Brain microvascular endothelial cell (primary cell): ENCODE measurements at regions not wholly inside any gene's neighbourhood (a gene's known extent, or its start where the extent isn't known, plus 50 kb on each side); places are given as distances from the start of the nearest gene placed in this dataset.

Experiments used
- DNase-seq: peaks from one replicate; pipeline ENCODE4 v3.0.0-alpha.2; 2020
- H3K27ac ChIP-seq: fragments of 250-450 bp; sonication (Bioruptor Pico); 2 replicates; pipeline ENCODE4 v1.5.1; 2020; ENCODE audit warnings: mild to moderate bottlenecking, moderate library complexity
- H3K27me3 ChIP-seq: fragments of 250-450 bp; sonication (Bioruptor Pico); replicated peaks from 2 replicates; pipeline ENCODE4 v1.5.1; 2020; ENCODE audit warnings: mild to moderate bottlenecking
- H3K36me3 ChIP-seq: fragments of 250-450 bp; sonication (Bioruptor Pico); replicated peaks from 2 replicates; pipeline ENCODE4 v1.5.1; 2020; ENCODE audit warnings: mild to moderate bottlenecking
- H3K4me3 ChIP-seq: 2 replicates; pipeline ENCODE4 v1.5.1; 2011; ENCODE audit warnings: low read depth, mild to moderate bottlenecking, control low read depth, low read length, moderate library complexity
- in situ Hi-C: cut with HindIII; loops from 2 replicates; pipeline ENCODE4 v1.10.0; 2017; ENCODE audit warnings: low sequenced_read_pairs, low pct_ligation_motif_present
- TF ChIP-seq, protein P1 (sequence below): IDR thresholded peaks from 2 replicates; pipeline ENCODE4 v1.5.1; 2011; ENCODE audit warnings: low read depth, mild to moderate bottlenecking, moderate library complexity, low read length, control low read depth, inconsistent platforms; ENCODE audit errors: missing control alignments

DNA sequence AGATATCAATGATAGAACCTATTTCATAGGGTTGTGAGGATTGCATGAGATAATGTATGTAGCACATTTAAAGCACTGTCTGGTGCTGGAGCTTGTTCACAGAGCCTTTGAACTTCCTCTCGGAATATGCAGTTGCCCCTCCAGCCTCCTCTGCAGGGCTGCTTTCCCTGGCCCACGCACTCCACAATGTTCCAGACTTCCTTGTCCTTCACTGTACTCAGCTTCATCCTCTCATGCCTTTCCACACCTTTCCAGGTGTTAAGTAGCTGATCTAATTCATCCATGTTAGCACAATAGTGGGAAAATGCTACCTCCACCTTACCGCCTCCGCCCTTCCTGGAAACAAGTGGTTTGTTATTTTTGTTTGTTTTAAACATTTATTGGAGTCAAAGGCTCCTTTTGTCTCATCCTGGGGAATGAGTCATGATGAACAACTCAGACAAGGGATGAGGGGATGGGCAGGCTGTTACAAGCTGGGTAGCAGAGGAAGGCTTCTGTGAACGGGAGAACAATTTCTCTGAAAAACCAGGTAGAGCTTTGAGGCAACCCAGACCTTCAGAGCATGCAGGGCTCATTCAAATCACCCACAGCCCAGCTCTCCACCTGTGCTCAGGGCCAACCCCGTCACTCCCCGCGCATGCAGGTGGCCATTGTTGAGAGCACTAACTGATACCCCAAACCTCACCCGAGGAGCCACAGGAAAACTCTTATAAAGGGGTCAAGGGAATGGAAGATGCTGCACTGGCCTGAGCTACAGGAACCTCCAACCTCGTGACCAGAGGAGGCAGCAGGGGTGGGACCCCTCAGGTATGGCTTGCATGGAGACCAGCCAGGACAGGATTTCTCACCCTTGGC, 84.9 kb upstream of the TBL1X start:
- TF ChIP-seq, protein P1, sequence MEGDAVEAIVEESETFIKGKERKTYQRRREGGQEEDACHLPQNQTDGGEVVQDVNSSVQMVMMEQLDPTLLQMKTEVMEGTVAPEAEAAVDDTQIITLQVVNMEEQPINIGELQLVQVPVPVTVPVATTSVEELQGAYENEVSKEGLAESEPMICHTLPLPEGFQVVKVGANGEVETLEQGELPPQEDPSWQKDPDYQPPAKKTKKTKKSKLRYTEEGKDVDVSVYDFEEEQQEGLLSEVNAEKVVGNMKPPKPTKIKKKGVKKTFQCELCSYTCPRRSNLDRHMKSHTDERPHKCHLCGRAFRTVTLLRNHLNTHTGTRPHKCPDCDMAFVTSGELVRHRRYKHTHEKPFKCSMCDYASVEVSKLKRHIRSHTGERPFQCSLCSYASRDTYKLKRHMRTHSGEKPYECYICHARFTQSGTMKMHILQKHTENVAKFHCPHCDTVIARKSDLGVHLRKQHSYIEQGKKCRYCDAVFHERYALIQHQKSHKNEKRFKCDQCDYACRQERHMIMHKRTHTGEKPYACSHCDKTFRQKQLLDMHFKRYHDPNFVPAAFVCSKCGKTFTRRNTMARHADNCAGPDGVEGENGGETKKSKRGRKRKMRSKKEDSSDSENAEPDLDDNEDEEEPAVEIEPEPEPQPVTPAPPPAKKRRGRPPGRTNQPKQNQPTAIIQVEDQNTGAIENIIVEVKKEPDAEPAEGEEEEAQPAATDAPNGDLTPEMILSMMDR = no peak
- DNase-seq = peak; percentile 27
- Histone ChIP-seq H3K4me3 (no peak overlapping the region), H3K27ac (no peak overlapping the region), H3K27me3 (no peaks in the 10 kb centered on the region), H3K36me3 (no peaks in the 10 kb centered on the region)
- in situ Hi-C loops = no loop called here

DNA sequence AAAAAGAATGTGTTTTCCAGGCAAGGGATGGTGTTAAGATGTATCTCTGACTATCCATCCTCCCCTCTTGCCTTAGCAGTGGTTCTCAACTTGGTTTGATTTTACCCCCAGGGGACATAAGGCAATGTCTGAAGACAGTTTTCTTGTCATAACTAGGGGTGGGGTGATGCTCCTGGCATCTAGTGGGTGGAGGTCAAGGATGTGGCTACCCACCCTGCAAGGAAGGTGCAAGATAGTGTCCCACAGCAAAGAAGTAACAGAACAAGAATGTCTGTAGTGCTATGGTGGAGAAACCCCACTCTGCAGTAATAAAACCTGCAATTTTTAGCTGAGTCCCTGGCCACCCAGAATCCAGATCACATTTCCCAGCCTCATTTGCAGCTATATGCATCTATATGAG, 81.2 kb upstream of the TBL1X start:
- in situ Hi-C loops = no loop called here
- no peak for DNase-seq
- Histone ChIP-seq H3K36me3 (no peaks in the 10 kb centered on the region), H3K4me3 (no peak overlapping the region), H3K27ac (no peak overlapping the region), H3K27me3 (no peaks in the 10 kb centered on the region)
- TF ChIP-seq, protein P1 = no peak

- DNase-seq = no peak
- in situ Hi-C loops = no loop called here
- Histone ChIP-seq H3K4me3 (no peak overlapping the region), H3K36me3 (no peaks in the 10 kb centered on the region), H3K27ac (no peak overlapping the region), H3K27me3 (no peaks in the 10 kb centered on the region)
- TF ChIP-seq, protein P1 = no peak
Measured at GRCh38 chrX:9388450-9388849, 76.4 kb upstream of the TBL1X start.

DNA sequence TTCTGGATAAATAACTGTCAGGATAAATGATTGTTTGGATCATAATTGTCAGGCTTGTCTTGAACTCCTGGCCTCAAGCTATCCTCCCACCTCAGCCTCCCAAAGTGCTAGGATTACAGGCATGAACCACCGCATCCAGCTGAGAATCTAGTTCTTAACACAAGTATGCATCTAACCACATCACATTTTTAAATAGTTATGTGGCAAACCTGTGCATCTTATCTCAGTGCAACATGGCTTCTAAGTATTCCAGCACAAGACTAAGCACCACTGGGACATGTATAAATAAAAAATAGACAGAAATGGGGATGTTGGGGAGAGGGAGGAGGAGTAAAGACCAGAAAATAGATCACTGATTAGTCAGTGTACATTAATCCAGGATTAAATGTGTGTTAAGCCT, 74.7 kb upstream of the TBL1X start:
- no peak overlapping the region for H3K4me3 ChIP-seq
- in situ Hi-C loops = no loop called here
- TF ChIP-seq, protein P1 = no peak

DNA sequence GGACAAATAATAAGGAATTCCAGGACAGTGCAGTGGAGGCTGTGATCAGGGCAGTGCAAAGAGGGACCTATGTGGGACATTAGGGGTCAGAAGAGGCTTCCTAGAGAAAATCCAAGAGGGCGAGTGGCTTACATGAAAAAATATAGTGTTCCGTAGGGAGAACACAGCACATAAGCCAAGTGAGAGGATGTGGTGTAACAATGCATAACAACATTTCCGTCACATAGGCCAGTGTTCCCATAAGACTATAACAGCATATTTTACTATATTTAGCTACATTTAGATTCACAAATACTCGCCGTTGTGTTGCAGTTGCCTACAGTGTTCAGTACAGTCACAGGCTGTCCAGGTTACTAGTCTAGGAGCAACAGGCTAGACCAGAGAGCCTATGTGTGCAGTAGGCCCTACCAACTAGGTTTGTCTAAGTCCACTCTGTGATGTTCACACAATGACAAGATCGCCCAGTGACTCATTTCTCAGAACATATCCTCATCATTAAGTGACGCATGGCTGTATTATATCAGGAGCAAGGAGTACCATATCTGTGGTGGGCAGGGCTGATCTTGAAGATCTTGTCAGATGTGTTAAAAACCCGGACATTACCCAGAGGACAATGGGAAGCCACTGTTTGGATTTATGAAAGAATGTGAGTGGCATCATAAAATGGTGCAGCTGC, 74.0 kb upstream of the TBL1X start:
- H3K4me3 ChIP-seq = no peak overlapping the region
- no peak overlapping the region for H3K27ac ChIP-seq
- TF ChIP-seq, protein P1 = no peak
- DNase-seq = no peak
- H3K36me3 ChIP-seq = no peaks in the 10 kb centered on the region
- in situ Hi-C loops = no loop called here
- no peaks in the 10 kb centered on the region for H3K27me3 ChIP-seq

More for the DNA sequence above, 74.7 kb upstream of the TBL1X start:
- no peaks in the 10 kb centered on the region for H3K36me3 ChIP-seq
- no peak for DNase-seq
- H3K27me3 ChIP-seq = no peaks in the 10 kb centered on the region
- H3K27ac ChIP-seq = no peak overlapping the region

DNA sequence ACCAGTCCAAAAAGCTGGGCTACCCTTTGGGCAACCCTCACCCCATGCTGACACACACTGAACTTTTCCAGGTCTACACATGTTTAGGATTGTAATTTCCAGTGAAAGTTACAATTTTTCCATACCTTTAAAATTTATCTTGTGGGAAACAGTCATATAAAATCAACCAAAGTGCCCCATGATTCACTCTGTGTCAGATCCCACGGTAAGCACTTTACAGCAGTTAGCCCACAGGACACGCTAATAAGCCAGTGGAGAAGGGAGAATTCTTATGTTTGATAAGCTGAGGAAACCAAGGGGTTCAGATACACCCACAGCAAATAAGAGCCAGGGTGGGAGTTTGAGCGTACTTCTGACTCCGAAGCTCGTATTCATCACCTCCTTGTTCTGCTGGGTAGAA, 72.4 kb upstream of the TBL1X start:
- no peak overlapping the region for H3K27ac ChIP-seq
- in situ Hi-C loops = no loop called here
- TF ChIP-seq, protein P1 = no peak
- DNase-seq = no peak
- H3K27me3 ChIP-seq = no peaks in the 10 kb centered on the region
- no peak overlapping the region for H3K4me3 ChIP-seq
- no peaks in the 10 kb centered on the region for H3K36me3 ChIP-seq
